H9 (cell line): ENCODE measurements at regions not wholly inside any gene's neighbourhood (a gene's known extent, or its start where the extent isn't known, plus 50 kb on each side); places are given as distances from the start of the nearest gene placed in this dataset.

ENCODE experiments used
- DNase-seq: peaks from one replicate; pipeline ENCODE4 v3.0.0-alpha.2; 2017
- H2AFZ ChIP-seq: one replicate; pipeline ENCODE4 v1.6.1; 2013; ENCODE audit warnings: mild to moderate bottlenecking, low read length, control low read depth, moderate library complexity
- H2AK5ac ChIP-seq: 2 replicates; pipeline ENCODE4 v1.6.1; 2013; ENCODE audit warnings: low read length, control low read depth, mixed read lengths; ENCODE audit not compliant: insufficient read length
- H2BK120ac ChIP-seq: one replicate; pipeline ENCODE4 v1.6.1; 2013; ENCODE audit warnings: low read depth, mild to moderate bottlenecking, low read length, control low read depth, inconsistent platforms; ENCODE audit not compliant: poor library complexity, severe bottlenecking
- H2BK12ac ChIP-seq: 2 replicates; pipeline ENCODE4 v1.6.1; 2013; ENCODE audit warnings: low read length, control low read depth, mixed read lengths, low read depth; ENCODE audit not compliant: insufficient read length
- H2BK15ac ChIP-seq: 2 replicates; pipeline ENCODE4 v1.6.1; 2013; ENCODE audit warnings: low read depth, low read length, control low read depth
- H2BK20ac ChIP-seq: one replicate; pipeline ENCODE4 v1.6.1; 2013; ENCODE audit warnings: low read depth, mild to moderate bottlenecking, low read length, control low read depth, inconsistent platforms; ENCODE audit not compliant: poor library complexity, severe bottlenecking
- H2BK5ac ChIP-seq: 2 replicates; pipeline ENCODE4 v1.6.1; 2013; ENCODE audit warnings: low read length, control low read depth, mixed read lengths; ENCODE audit not compliant: insufficient read length
- H3K14ac ChIP-seq: 2 replicates; pipeline ENCODE4 v1.6.1; 2013; ENCODE audit warnings: low read length, control low read depth; ENCODE audit not compliant: insufficient read depth
- H3K18ac ChIP-seq: 2 replicates; pipeline ENCODE4 v1.6.1; 2013; ENCODE audit warnings: low read depth, mild to moderate bottlenecking, mixed read lengths, low read length, control low read depth; ENCODE audit not compliant: insufficient read length
- H3K23ac ChIP-seq: 2 replicates; pipeline ENCODE4 v1.6.1; 2013; ENCODE audit warnings: low read length, control low read depth, mixed read lengths, low read depth; ENCODE audit not compliant: insufficient read length
- H3K23me2 ChIP-seq: 2 replicates; pipeline ENCODE4 v1.6.1; 2013; ENCODE audit warnings: low read depth, mild to moderate bottlenecking, mixed read lengths, low read length, control low read depth; ENCODE audit not compliant: insufficient read length, poor library complexity, severe bottlenecking
- H3K27ac ChIP-seq: 2 replicates; pipeline ENCODE4 v1.5.1; 2013; ENCODE audit warnings: low read length, control low read depth, mixed read lengths, low read depth; ENCODE audit not compliant: insufficient read length
- H3K27me3 ChIP-seq: 2 replicates; pipeline ENCODE4 v1.6.1; 2013; ENCODE audit warnings: low read length, control low read depth, inconsistent platforms; ENCODE audit not compliant: insufficient read depth
- H3K4ac ChIP-seq: 2 replicates; pipeline ENCODE4 v1.6.1; 2013; ENCODE audit warnings: low read depth, mild to moderate bottlenecking, control low read depth, inconsistent platforms, low read length, moderate library complexity
- H3K4me1 ChIP-seq: 2 replicates; pipeline ENCODE4 v1.6.1; 2013; ENCODE audit warnings: low read length, control low read depth, inconsistent platforms; ENCODE audit not compliant: insufficient read depth
- H3K4me2 ChIP-seq: 2 replicates; pipeline ENCODE4 v1.6.1; 2013; ENCODE audit warnings: low read length, control low read depth, mixed read lengths; ENCODE audit not compliant: insufficient read length, insufficient read depth
- H3K56ac ChIP-seq: 2 replicates; pipeline ENCODE4 v1.6.1; 2013; ENCODE audit warnings: low read depth, mild to moderate bottlenecking, mixed read lengths, low read length, control low read depth; ENCODE audit not compliant: insufficient read length
- H3K79me1 ChIP-seq: 2 replicates; pipeline ENCODE4 v1.6.1; 2013; ENCODE audit warnings: low read depth, mild to moderate bottlenecking, moderate library complexity, low read length, control low read depth, inconsistent platforms; ENCODE audit not compliant: insufficient read depth, poor library complexity, severe bottlenecking
- H3K79me2 ChIP-seq: 2 replicates; pipeline ENCODE4 v1.6.1; 2013; ENCODE audit warnings: low read length, control low read depth, inconsistent platforms; ENCODE audit not compliant: insufficient read depth
- H3K9ac ChIP-seq: 2 replicates; pipeline ENCODE4 v1.6.1; 2013; ENCODE audit warnings: low read length, control low read depth, mixed read lengths; ENCODE audit not compliant: insufficient read length; ENCODE audit errors: extremely low read depth
- H3K9me3 ChIP-seq: one replicate; pipeline ENCODE4 v1.6.1; 2013; ENCODE audit warnings: low read depth, low read length, inconsistent platforms; ENCODE audit not compliant: control insufficient read depth
- H3T11ph ChIP-seq: one replicate; pipeline ENCODE4 v1.6.1; 2013; ENCODE audit warnings: mild to moderate bottlenecking, low read length, control low read depth, inconsistent platforms
- H4K20me1 ChIP-seq: one replicate; pipeline ENCODE4 v1.6.1; 2013; ENCODE audit not compliant: control insufficient read depth, insufficient read length, insufficient read depth
- H4K5ac ChIP-seq: 2 replicates; pipeline ENCODE4 v1.6.1; 2013; ENCODE audit warnings: low read depth, mild to moderate bottlenecking, mixed read lengths, low read length, control low read depth; ENCODE audit not compliant: insufficient read length
- H4K8ac ChIP-seq: replicated peaks from 2 replicates; pipeline ENCODE4 v1.6.1; 2013; ENCODE audit warnings: low read length, control low read depth, mixed read lengths, low read depth; ENCODE audit not compliant: insufficient read length
- H4K91ac ChIP-seq: 2 replicates; pipeline ENCODE4 v1.6.1; 2013; ENCODE audit warnings: low read depth, mild to moderate bottlenecking, moderate library complexity, mixed read lengths, low read length, control low read depth; ENCODE audit not compliant: insufficient read length
- H3K27ac Mint-ChIP-seq, 3 experiments: 2 replicates in 2 of 3; 3 replicates in 1 of 3; pipeline ENCODE4 v1.8.0; 2020 to 2021; ENCODE audit warnings: mixed read lengths in 3 of 3, mild to moderate bottlenecking in 1 of 3, moderate library complexity in 1 of 3
- H3K27me3 Mint-ChIP-seq: 2 replicates; pipeline ENCODE4 v1.8.0; 2021; ENCODE audit warnings: low read depth, mild to moderate bottlenecking, moderate library complexity, mixed read lengths
- H3K36me3 Mint-ChIP-seq, 3 experiments: 2 replicates in 2 of 3; 3 replicates in 1 of 3; pipeline ENCODE4 v1.8.0; 2020 to 2021; ENCODE audit warnings: low read depth in 3 of 3, mixed read lengths in 3 of 3; ENCODE audit not compliant: insufficient read depth in 1 of 3
- H3K4me1 Mint-ChIP-seq, 2 experiments: 2 replicates each; pipeline ENCODE4 v1.8.0; 2020; ENCODE audit warnings: mixed read lengths in 2 of 2
- H3K4me3 Mint-ChIP-seq, 2 experiments: 2 replicates in 1 of 2; 3 replicates in 1 of 2; pipeline ENCODE4 v1.8.0; 2020 to 2021; ENCODE audit warnings: mild to moderate bottlenecking in 2 of 2, mixed read lengths in 2 of 2, moderate library complexity in 1 of 2
- H3K9me3 Mint-ChIP-seq, 2 experiments: 2 replicates in 1 of 2; 3 replicates in 1 of 2; pipeline ENCODE4 v1.8.0; 2020; ENCODE audit warnings: mild to moderate bottlenecking in 2 of 2, mixed read lengths in 2 of 2, moderate library complexity in 1 of 2
- CTCF ChIP-seq: fragments of 200-600 bp; sonication (generic); conservative IDR thresholded peaks from 3 replicates; pipeline ENCODE4 v1.8.0; 2021; ENCODE audit warnings: antibody characterized with exemption, mild to moderate bottlenecking
- WGBS: extraction: QIAGEN DNeasy Blood & Tissue Kit; methylation state at CpG from one replicate; pipeline ENCODE4 v1.1.7; 2013; ENCODE audit warnings: missing lambda C conversion rate, low lambda C conversion rate, mixed read lengths; ENCODE audit not compliant: insufficient read length; ENCODE audit errors: extremely low coverage; 5-methylcytosine and 5-hydroxymethylcytosine counted together

GRCh38 chr6:40172272-40172671 is 238.0 kb upstream of the MOCS1 start:
- Histone ChIP-seq H2BK20ac (no peak overlapping the region), H4K20me1 (no peaks in the 10 kb centered on the region), H2BK120ac (no peak overlapping the region), H4K5ac (no peak overlapping the region), H3K79me1 (no peaks in the 10 kb centered on the region), H3K23ac (no peak overlapping the region), H2AFZ (no peak overlapping the region), H3K4me2 (no peak overlapping the region), H3K4me1 (no peaks in the 10 kb centered on the region; the same call in 1 of the 2 replicates), H3K9me3 (no peaks in the 10 kb centered on the region), H3K27me3 (no peaks in the 10 kb centered on the region), H4K8ac (no peak overlapping the region), H3K18ac (no peak overlapping the region), H2BK5ac (no peak overlapping the region), H3K9ac (no peak overlapping the region), H3K27ac (no peak overlapping the region), H2AK5ac (no peak overlapping the region), H3K14ac (no peak overlapping the region), H3T11ph (no peak overlapping the region), H4K91ac (no peak overlapping the region), H2BK12ac (no peak overlapping the region), H3K56ac (no peak overlapping the region), H2BK15ac (no peak overlapping the region), H3K4ac (no peak overlapping the region), H3K79me2 (no peaks in the 10 kb centered on the region), H3K23me2 (no peaks in the 10 kb centered on the region)
- DNase-seq: no peak
- Mint-ChIP-seq H3K4me3 (no peak overlapping the region), H3K27me3 (peaks cover 4% of the 10 kb centered on the region), H3K36me3 (peaks cover 2 to 7% (median 4%) of the 10 kb centered on the region in 3 experiments; a peak in 5 of 7 replicates), H3K27ac (no peak overlapping the region), H3K4me1 (peaks cover 3 to 6% of the 10 kb centered on the region in 2 experiments), H3K9me3 (peaks cover 4 to 10% of the 10 kb centered on the region in 2 experiments)
- no CpG with 5 or more reads among the region's 3 CpGs for whole genome bisulfite sequencing
- TF ChIP-seq CTCF: no peak
